Activated naive CD8-positive, alpha-beta T cell (primary cell): ENCODE measurements at regions not wholly inside any gene's neighbourhood (a gene's known extent, or its start where the extent isn't known, plus 50 kb on each side); places are given as distances from the start of the nearest gene placed in this dataset.

Experiments
- H3K27ac Mint-ChIP-seq: one replicate; pipeline ENCODE4 v1.8.0; 2021; ENCODE audit warnings: mixed read lengths
- H3K27me3 Mint-ChIP-seq: one replicate; pipeline ENCODE4 v1.8.0; 2021; ENCODE audit warnings: mixed read lengths
- H3K36me3 Mint-ChIP-seq: one replicate; pipeline ENCODE4 v1.8.0; 2021; ENCODE audit warnings: mixed read lengths
- H3K4me1 Mint-ChIP-seq: one replicate; pipeline ENCODE4 v1.8.0; 2021; ENCODE audit warnings: low read depth, mixed read lengths
- H3K4me3 Mint-ChIP-seq: one replicate; pipeline ENCODE4 v1.8.0; 2021; ENCODE audit warnings: mild to moderate bottlenecking, mixed read lengths
- H3K9me3 Mint-ChIP-seq: one replicate; pipeline ENCODE4 v1.8.0; 2021; ENCODE audit warnings: low read depth, mixed read lengths

DNA sequence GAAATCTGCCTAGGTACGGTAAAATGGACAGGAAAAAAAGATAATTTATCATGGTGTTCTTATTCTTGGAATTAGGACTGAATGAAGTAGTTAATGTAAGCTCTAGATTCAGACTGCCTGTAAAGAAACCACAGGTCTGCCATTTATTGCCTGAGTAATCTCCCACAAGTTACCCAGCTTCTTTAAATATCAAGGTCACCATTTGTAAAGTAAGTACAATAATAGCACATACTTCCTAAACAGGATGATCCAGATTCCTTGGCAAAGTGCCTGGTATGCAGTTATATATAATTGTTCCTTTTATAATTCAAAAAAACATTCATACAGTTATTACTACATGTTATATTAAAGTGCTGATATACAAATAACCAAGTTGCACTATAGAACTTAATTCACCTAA is 368.6 kb downstream of the HNRNPD start:
- H3K4me1 Mint-ChIP-seq: no peaks in the 10 kb centered on the region
- peaks cover 17% of the 10 kb centered on the region for H3K27me3 Mint-ChIP-seq
- no peaks in the 10 kb centered on the region for H3K9me3 Mint-ChIP-seq
- H3K27ac Mint-ChIP-seq: no peak overlapping the region
- no peaks in the 10 kb centered on the region for H3K36me3 Mint-ChIP-seq
- no peak overlapping the region for H3K4me3 Mint-ChIP-seq

GRCh38 chr4:81997313-81997712 is 376.5 kb downstream of the HNRNPD start:
- H3K36me3 Mint-ChIP-seq: no peaks in the 10 kb centered on the region
- H3K27ac Mint-ChIP-seq: no peak overlapping the region
- peaks cover 4% of the 10 kb centered on the region for H3K27me3 Mint-ChIP-seq
- no peak overlapping the region for H3K4me3 Mint-ChIP-seq
- H3K4me1 Mint-ChIP-seq: no peaks in the 10 kb centered on the region
- no peaks in the 10 kb centered on the region for H3K9me3 Mint-ChIP-seq

DNA sequence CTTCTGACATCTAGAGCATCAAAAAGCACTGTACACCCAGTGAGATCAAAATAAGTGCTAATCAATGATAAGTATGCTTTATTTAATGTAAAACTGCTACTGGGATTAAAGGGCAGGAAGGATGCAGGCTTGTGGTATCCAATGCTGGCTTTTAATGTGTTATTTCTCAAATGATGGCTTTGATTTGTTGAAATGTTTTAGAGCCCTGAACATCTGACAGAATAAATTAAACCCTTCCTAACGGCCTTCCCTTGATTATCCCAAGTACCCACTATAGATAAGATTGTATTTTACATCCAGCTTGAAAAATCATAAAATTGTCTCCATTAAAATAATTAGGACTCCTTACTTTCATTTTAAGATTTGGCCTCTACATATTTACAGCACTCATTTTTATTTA is 382.9 kb downstream of the HNRNPD start:
- no peaks in the 10 kb centered on the region for H3K36me3 Mint-ChIP-seq
- H3K9me3 Mint-ChIP-seq: no peaks in the 10 kb centered on the region
- no peak overlapping the region for H3K27ac Mint-ChIP-seq
- peaks cover 10% of the 10 kb centered on the region for H3K27me3 Mint-ChIP-seq
- H3K4me3 Mint-ChIP-seq: no peak overlapping the region
- H3K4me1 Mint-ChIP-seq: no peaks in the 10 kb centered on the region

GRCh38 chr4:81990211-81990610 is 383.6 kb downstream of the HNRNPD start:
- Mint-ChIP-seq H3K27ac (no peak overlapping the region), H3K9me3 (no peaks in the 10 kb centered on the region), H3K36me3 (no peaks in the 10 kb centered on the region), H3K27me3 (peaks cover 10% of the 10 kb centered on the region), H3K4me3 (no peak overlapping the region), H3K4me1 (no peaks in the 10 kb centered on the region)

- H3K4me1 Mint-ChIP-seq: no peaks in the 10 kb centered on the region
- no peaks in the 10 kb centered on the region for H3K9me3 Mint-ChIP-seq
- H3K36me3 Mint-ChIP-seq: no peaks in the 10 kb centered on the region
- no peak overlapping the region for H3K4me3 Mint-ChIP-seq
- H3K27ac Mint-ChIP-seq: no peak overlapping the region
- peaks cover 10% of the 10 kb centered on the region for H3K27me3 Mint-ChIP-seq
Measured at GRCh38 chr4:81989202-81989601, 384.6 kb downstream of the HNRNPD start.

GRCh38 chr4:81988178-81988577 is 385.6 kb downstream of the HNRNPD start:
- Mint-ChIP-seq H3K27me3 (peaks cover 6% of the 10 kb centered on the region), H3K36me3 (no peaks in the 10 kb centered on the region), H3K27ac (no peak overlapping the region), H3K4me1 (no peaks in the 10 kb centered on the region), H3K9me3 (no peaks in the 10 kb centered on the region), H3K4me3 (no peak overlapping the region)

DNA sequence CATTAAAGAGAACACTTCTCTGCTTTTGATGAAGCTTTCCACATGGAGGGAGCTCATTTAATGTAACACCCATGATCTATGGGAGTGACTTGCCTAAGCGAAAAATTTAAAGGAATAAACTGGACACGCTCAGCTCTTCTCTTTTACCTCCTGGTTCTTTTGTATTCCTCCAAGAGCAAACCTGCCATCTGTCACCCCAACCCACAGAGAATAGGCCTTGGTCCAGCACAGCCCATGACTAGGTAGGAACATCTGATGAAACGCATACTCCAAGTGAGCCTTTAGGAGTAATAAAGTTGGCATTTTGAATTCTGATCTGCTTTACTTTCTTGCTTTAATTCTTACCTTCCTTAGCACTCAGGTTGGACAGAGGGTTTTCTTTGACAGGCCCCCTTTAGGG is 389.0 kb downstream of the HNRNPD start:
- Mint-ChIP-seq H3K4me3 (no peak overlapping the region), H3K27ac (no peak overlapping the region), H3K27me3 (peaks cover 6% of the 10 kb centered on the region), H3K36me3 (no peaks in the 10 kb centered on the region), H3K4me1 (no peaks in the 10 kb centered on the region), H3K9me3 (no peaks in the 10 kb centered on the region)

DNA sequence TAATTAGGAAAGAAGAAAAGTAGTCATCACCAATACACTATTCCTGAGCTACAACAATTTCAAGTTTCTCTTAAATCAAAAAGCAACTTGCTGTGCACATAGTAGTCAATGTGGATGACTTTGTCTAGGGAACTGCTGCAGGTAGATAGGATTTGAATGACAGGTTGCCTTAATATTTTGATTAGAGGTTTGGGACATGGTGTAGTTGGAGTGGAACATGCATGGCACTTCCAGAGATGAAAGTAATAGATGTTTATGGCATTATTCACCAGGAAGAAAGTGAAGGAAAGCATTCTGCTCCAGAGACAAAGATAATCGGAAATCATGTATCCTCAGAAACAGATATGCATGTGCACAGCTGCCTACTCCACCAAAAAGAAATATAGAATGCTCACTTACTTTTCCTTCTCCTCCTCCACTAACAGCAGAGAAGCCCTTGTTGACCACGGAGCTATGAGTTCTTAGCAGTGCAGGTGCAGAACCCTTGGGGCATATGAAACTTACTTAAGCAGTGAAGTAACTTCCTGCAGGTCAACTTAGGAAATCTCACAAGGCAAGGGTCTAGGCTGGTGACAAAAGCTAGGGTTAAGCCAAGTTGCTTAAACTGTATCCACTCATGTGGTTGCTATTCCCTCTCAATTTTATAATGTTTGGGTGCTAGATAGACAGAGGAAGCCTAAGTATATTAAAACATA is 390.8 kb downstream of the HNRNPD start:
- no peaks in the 10 kb centered on the region for H3K36me3 Mint-ChIP-seq
- no peaks in the 10 kb centered on the region for H3K4me1 Mint-ChIP-seq
- H3K27me3 Mint-ChIP-seq: peaks cover 3% of the 10 kb centered on the region
- H3K27ac Mint-ChIP-seq: no peak overlapping the region
- H3K9me3 Mint-ChIP-seq: no peaks in the 10 kb centered on the region
- H3K4me3 Mint-ChIP-seq: no peak overlapping the region

GRCh38 chr4:81981218-81981617 is 392.6 kb downstream of the HNRNPD start:
- Mint-ChIP-seq H3K4me3 (no peak overlapping the region), H3K4me1 (no peaks in the 10 kb centered on the region), H3K27me3 (no peaks in the 10 kb centered on the region), H3K9me3 (no peaks in the 10 kb centered on the region), H3K36me3 (no peaks in the 10 kb centered on the region), H3K27ac (no peak overlapping the region)

GRCh38 chr4:81974523-81974922 is 399.3 kb downstream of the HNRNPD start:
- H3K36me3 Mint-ChIP-seq: no peaks in the 10 kb centered on the region
- no peak overlapping the region for H3K27ac Mint-ChIP-seq
- H3K4me1 Mint-ChIP-seq: peaks cover 6% of the 10 kb centered on the region
- H3K4me3 Mint-ChIP-seq: no peak overlapping the region
- no peaks in the 10 kb centered on the region for H3K27me3 Mint-ChIP-seq
- no peaks in the 10 kb centered on the region for H3K9me3 Mint-ChIP-seq

- Mint-ChIP-seq H3K4me3 (no peak overlapping the region), H3K27me3 (no peaks in the 10 kb centered on the region), H3K4me1 (peaks cover 6% of the 10 kb centered on the region), H3K9me3 (no peaks in the 10 kb centered on the region), H3K36me3 (no peaks in the 10 kb centered on the region), H3K27ac (no peak overlapping the region)
Measured at GRCh38 chr4:81971637-81972381, 402.0 kb downstream of the HNRNPD start.

- H3K9me3 Mint-ChIP-seq: no peaks in the 10 kb centered on the region
- peaks cover 6% of the 10 kb centered on the region for H3K4me1 Mint-ChIP-seq
- H3K27me3 Mint-ChIP-seq: no peaks in the 10 kb centered on the region
- H3K36me3 Mint-ChIP-seq: no peaks in the 10 kb centered on the region
- no peak overlapping the region for H3K4me3 Mint-ChIP-seq
- H3K27ac Mint-ChIP-seq: no peak overlapping the region
Measured at GRCh38 chr4:81971061-81971460, 402.7 kb downstream of the HNRNPD start.

DNA sequence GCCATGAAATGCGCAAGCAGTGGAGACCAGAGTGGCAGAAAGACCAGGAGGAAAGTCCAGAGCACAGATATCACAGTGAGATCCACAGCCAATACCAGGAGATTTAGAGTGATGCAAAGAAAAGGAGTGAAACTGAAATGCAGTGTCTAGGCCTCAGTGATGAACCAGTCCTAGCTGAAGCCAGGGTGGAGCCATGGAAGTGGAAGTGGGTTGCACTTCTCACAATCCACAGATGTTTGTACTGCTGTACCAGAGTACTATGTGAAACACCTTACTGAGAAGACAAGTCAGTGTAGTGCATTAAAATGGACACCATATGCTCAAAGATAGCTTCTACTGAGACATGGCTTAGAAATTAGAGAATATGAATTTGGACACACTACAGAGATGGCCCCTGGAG is 403.3 kb downstream of the HNRNPD start:
- Mint-ChIP-seq H3K27me3 (no peaks in the 10 kb centered on the region), H3K4me3 (no peak overlapping the region), H3K27ac (no peak overlapping the region)

DNA sequence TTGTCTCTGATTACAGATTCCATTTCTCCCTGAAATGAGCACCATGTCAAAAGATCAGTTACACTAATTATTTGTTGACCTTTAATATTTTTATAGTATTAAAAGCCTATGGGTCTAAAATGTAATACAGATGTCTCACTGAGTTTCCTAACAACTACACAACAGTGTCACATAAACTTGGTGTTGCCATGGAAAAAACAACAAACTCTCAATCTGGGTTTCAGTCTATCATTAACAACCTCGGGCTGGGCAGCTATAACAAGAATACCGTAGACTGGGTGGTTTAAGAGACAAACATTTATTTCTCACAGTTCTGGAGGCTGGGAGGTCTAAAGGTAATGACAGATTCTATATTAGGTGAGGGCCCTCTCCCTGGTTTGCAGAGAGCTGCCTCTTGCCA is 407.1 kb downstream of the HNRNPD start:
- no peaks in the 10 kb centered on the region for H3K36me3 Mint-ChIP-seq
- no peak overlapping the region for H3K27ac Mint-ChIP-seq
- no peaks in the 10 kb centered on the region for H3K27me3 Mint-ChIP-seq
- no peaks in the 10 kb centered on the region for H3K9me3 Mint-ChIP-seq
- peaks cover 7% of the 10 kb centered on the region for H3K4me1 Mint-ChIP-seq
- H3K4me3 Mint-ChIP-seq: no peak overlapping the region

More for the DNA sequence above, 403.3 kb downstream of the HNRNPD start:
- Mint-ChIP-seq H3K36me3 (no peaks in the 10 kb centered on the region), H3K9me3 (no peaks in the 10 kb centered on the region), H3K4me1 (peaks cover 10% of the 10 kb centered on the region)

DNA sequence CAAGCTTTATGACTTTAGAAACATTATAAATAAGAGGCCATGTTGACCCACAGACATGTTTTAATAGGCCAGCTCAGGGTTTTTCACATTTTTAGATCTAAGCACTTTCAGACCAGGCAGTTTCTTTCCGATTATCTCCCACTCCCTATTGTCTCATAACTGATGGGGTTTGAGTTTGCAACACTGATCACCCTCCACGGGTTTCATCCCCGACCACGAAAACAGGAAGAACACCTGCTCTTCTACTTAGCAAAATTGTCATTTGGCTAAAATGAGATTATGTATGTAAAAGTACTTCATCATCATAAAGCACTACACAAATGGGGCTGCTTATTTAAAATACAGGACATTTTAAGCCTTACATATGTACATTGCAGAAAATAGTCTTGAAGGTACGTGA is 407.9 kb downstream of the HNRNPD start:
- no peaks in the 10 kb centered on the region for H3K36me3 Mint-ChIP-seq
- peaks cover 7% of the 10 kb centered on the region for H3K4me1 Mint-ChIP-seq
- H3K27ac Mint-ChIP-seq: no peak overlapping the region
- H3K27me3 Mint-ChIP-seq: no peaks in the 10 kb centered on the region
- H3K4me3 Mint-ChIP-seq: no peak overlapping the region
- no peaks in the 10 kb centered on the region for H3K9me3 Mint-ChIP-seq

- Mint-ChIP-seq H3K36me3 (no peaks in the 10 kb centered on the region), H3K9me3 (no peaks in the 10 kb centered on the region), H3K27ac (no peak overlapping the region), H3K4me1 (peaks cover 7% of the 10 kb centered on the region), H3K27me3 (no peaks in the 10 kb centered on the region), H3K4me3 (no peak overlapping the region)
Measured at GRCh38 chr4:81965454-81965853, 408.3 kb downstream of the HNRNPD start.
